HEK293T (cell line): ENCODE measurements at regions not wholly inside any gene's neighbourhood (a gene's known extent, or its start where the extent isn't known, plus 50 kb on each side); places are given as distances from the start of the nearest gene placed in this dataset.

Experiments
- FOXA1 ChIP-seq: fragments of 450-650 bp; IDR thresholded peaks from 2 replicates; pipeline ENCODE4 v1.6.1; 2016; ENCODE audit warnings: mild to moderate bottlenecking
- FOXK2 ChIP-seq: fragments of 450-650 bp; IDR thresholded peaks from 2 replicates; pipeline ENCODE4 v1.6.1; 2016; ENCODE audit warnings: mild to moderate bottlenecking
- FOXM1 ChIP-seq: fragments of 450-650 bp; IDR thresholded peaks from 2 replicates; pipeline ENCODE4 v1.6.1; 2017; ENCODE audit warnings: mild to moderate bottlenecking, borderline replicate concordance
- SP1 ChIP-seq: fragments of 450-650 bp; IDR thresholded peaks from 2 replicates; pipeline ENCODE4 v1.6.1; 2017

DNA sequence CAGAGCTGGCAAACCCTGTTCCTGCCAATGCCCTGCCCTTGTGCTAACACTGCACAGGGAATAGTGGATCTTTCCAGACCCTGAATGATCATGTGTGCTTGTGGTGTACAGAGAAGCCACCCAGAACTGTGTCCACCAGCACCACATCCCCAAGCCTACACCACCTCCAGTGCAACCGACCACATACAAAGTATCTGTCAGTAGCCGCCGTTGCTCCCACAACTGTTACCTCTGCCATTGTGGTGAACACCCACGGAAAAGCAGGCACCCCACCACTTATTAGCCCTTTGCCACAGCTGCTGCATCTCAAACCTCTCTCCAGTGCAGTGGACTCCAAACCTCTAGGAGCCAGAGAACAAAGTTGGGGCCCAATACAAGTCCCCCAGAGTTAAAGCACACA lies 1049.6 kb downstream of the TRHDE start:
- no peak for TF ChIP-seq SP1
- no peak for TF ChIP-seq FOXM1
- no peak for TF ChIP-seq FOXK2
- TF ChIP-seq FOXA1: no peak
